NCI-H345 treated with DMSO at 0.1 percent for 48 hours (cell line): ENCODE measurements at regions not wholly inside any gene's neighbourhood (a gene's known extent, or its start where the extent isn't known, plus 50 kb on each side); places are given as distances from the start of the nearest gene placed in this dataset.

Experiments used
- DNase-seq: peaks from one replicate; lab custom pipeline; 2025; ENCODE audit not compliant: unreplicated experiment; lab: John Stamatoyannopoulos, UW

GRCh38 chr3:188057124-188057523 lies 96.8 kb upstream of the LPP start:
- DNase-seq = no peak

- no peak for DNase-seq
Observed at GRCh38 chr3:188058569-188059184, 95.3 kb upstream of the LPP start.

GRCh38 chr3:188059351-188059750 lies 94.6 kb upstream of the LPP start:
- no peak for DNase-seq

- no peak for DNase-seq
Observed at GRCh38 chr3:188060264-188060835, 93.6 kb upstream of the LPP start.

GRCh38 chr3:188060840-188061544 lies 93.0 kb upstream of the LPP start:
- DNase-seq = no peak

GRCh38 chr3:188062216-188062615 lies 91.7 kb upstream of the LPP start:
- DNase-seq = no peak

- no peak for DNase-seq
Observed at GRCh38 chr3:188064831-188065493, 89.0 kb upstream of the LPP start.

- DNase-seq = no peak
Observed at GRCh38 chr3:188066141-188066540, 87.8 kb upstream of the LPP start.

GRCh38 chr3:188067932-188068331 lies 86.0 kb upstream of the LPP start:
- DNase-seq = no peak

GRCh38 chr3:188068342-188068741 lies 85.6 kb upstream of the LPP start:
- no peak for DNase-seq

GRCh38 chr3:188071636-188072035 lies 82.3 kb upstream of the LPP start:
- no peak for DNase-seq

- no peak for DNase-seq
Observed at GRCh38 chr3:188076176-188076575, 77.8 kb upstream of the LPP start.

- DNase-seq = no peak
Observed at GRCh38 chr3:188077160-188077799, 76.7 kb upstream of the LPP start.

GRCh38 chr3:188080091-188080490 lies 73.9 kb upstream of the LPP start:
- DNase-seq = no peak

- no peak for DNase-seq
Observed at GRCh38 chr3:188082031-188082430, 71.9 kb upstream of the LPP start.

GRCh38 chr3:188082450-188082849 lies 71.5 kb upstream of the LPP start:
- DNase-seq = no peak

GRCh38 chr3:188083011-188083410 lies 70.9 kb upstream of the LPP start:
- no peak for DNase-seq

- DNase-seq = no peak
Observed at GRCh38 chr3:188084752-188085583, 69.0 kb upstream of the LPP start.

- no peak for DNase-seq
Observed at GRCh38 chr3:188085584-188086560, 68.1 kb upstream of the LPP start.
